Skeletal muscle satellite cell (primary cell): ENCODE measurements at regions not wholly inside any gene's neighbourhood (a gene's known extent, or its start where the extent isn't known, plus 50 kb on each side); places are given as distances from the start of the nearest gene placed in this dataset.

Source experiments
- H3K27me3 ChIP-seq: 2 replicates; pipeline ENCODE4 v1.7.0; 2013; ENCODE audit warnings: low read length; ENCODE audit not compliant: control insufficient read depth, insufficient read depth
- H3K36me3 ChIP-seq: 2 replicates; pipeline ENCODE4 v1.7.0; 2013; ENCODE audit warnings: mild to moderate bottlenecking, control low read depth, low read length; ENCODE audit not compliant: insufficient read depth
- H3K4me1 ChIP-seq: 2 replicates; pipeline ENCODE4 v1.7.0; 2013; ENCODE audit warnings: low read length; ENCODE audit not compliant: control insufficient read depth, insufficient read depth
- H3K4me2 ChIP-seq: 2 replicates; pipeline ENCODE4 v1.7.0; 2013; ENCODE audit warnings: mild to moderate bottlenecking, low read length
- H3K4me3 ChIP-seq: 2 replicates; pipeline ENCODE4 v1.7.0; 2013; ENCODE audit warnings: low read length
- H3K9ac ChIP-seq: 2 replicates; pipeline ENCODE4 v1.7.0; 2013; ENCODE audit warnings: mild to moderate bottlenecking, low read depth, low read length, moderate library complexity
- H3K9me3 ChIP-seq: replicated peaks from 2 replicates; pipeline ENCODE4 v1.7.0; 2013; ENCODE audit warnings: mild to moderate bottlenecking, control low read depth, low read length

- no peaks in the 10 kb centered on the region for H3K9me3 ChIP-seq
Measured at GRCh38 chr1:78715181-78715661, 65.6 kb downstream of the IFI44 start.

GRCh38 chr1:78716186-78716585, 66.6 kb downstream of the IFI44 start:
- peak overlapping the region; percentile 14 for H3K4me2 ChIP-seq
- no peaks in the 10 kb centered on the region for H3K36me3 ChIP-seq
- H3K4me3 ChIP-seq, result no peak overlapping the region
- peaks cover 63% of the 10 kb centered on the region for H3K4me1 ChIP-seq
- H3K9ac ChIP-seq, result peak overlapping the region; percentile 68
- no peaks in the 10 kb centered on the region for H3K9me3 ChIP-seq
- no peaks in the 10 kb centered on the region for H3K27me3 ChIP-seq

More at GRCh38 chr1:78715181-78715661, 65.6 kb downstream of the IFI44 start:
- Histone ChIP-seq H3K9ac (peak overlapping the region; percentile 68), H3K4me3 (no peak overlapping the region), H3K27me3 (no peaks in the 10 kb centered on the region), H3K36me3 (no peaks in the 10 kb centered on the region), H3K4me1 (peaks cover 63% of the 10 kb centered on the region), H3K4me2 (peak overlapping the region; percentile 7)

GRCh38 chr1:78718566-78718965, 68.9 kb downstream of the IFI44 start:
- Histone ChIP-seq H3K36me3 (no peaks in the 10 kb centered on the region), H3K4me2 (no peak overlapping the region), H3K27me3 (no peaks in the 10 kb centered on the region), H3K9me3 (no peaks in the 10 kb centered on the region), H3K4me3 (no peak overlapping the region), H3K4me1 (peaks cover 70% of the 10 kb centered on the region), H3K9ac (no peak overlapping the region)

GRCh38 chr1:78721136-78721535, 71.5 kb downstream of the IFI44 start:
- Histone ChIP-seq H3K4me1 (peaks cover 48% of the 10 kb centered on the region), H3K4me2 (no peak overlapping the region), H3K9ac (no peak overlapping the region), H3K9me3 (no peaks in the 10 kb centered on the region), H3K4me3 (no peak overlapping the region), H3K36me3 (no peaks in the 10 kb centered on the region), H3K27me3 (no peaks in the 10 kb centered on the region)

- Histone ChIP-seq H3K4me1 (peaks cover 46% of the 10 kb centered on the region), H3K9me3 (no peaks in the 10 kb centered on the region), H3K36me3 (no peaks in the 10 kb centered on the region), H3K9ac (no peak overlapping the region), H3K4me3 (no peak overlapping the region), H3K27me3 (no peaks in the 10 kb centered on the region), H3K4me2 (peak overlapping the region; percentile 46)
Measured at GRCh38 chr1:78722105-78722504, 72.5 kb downstream of the IFI44 start.

- no peaks in the 10 kb centered on the region for H3K9me3 ChIP-seq
- peak overlapping the region; percentile 46 for H3K4me2 ChIP-seq
- no peaks in the 10 kb centered on the region for H3K36me3 ChIP-seq
- H3K9ac ChIP-seq, result peak overlapping the region; percentile 43
- no peak overlapping the region for H3K4me3 ChIP-seq
- peaks cover 42% of the 10 kb centered on the region for H3K4me1 ChIP-seq
- no peaks in the 10 kb centered on the region for H3K27me3 ChIP-seq
Measured at GRCh38 chr1:78722521-78722920, 72.9 kb downstream of the IFI44 start.

GRCh38 chr1:78722947-78723346, 73.3 kb downstream of the IFI44 start:
- peaks cover 38% of the 10 kb centered on the region for H3K4me1 ChIP-seq
- no peaks in the 10 kb centered on the region for H3K36me3 ChIP-seq
- no peaks in the 10 kb centered on the region for H3K27me3 ChIP-seq
- H3K9me3 ChIP-seq, result no peaks in the 10 kb centered on the region
- no peak overlapping the region for H3K4me3 ChIP-seq
- peak overlapping the region; percentile 46 for H3K4me2 ChIP-seq
- H3K9ac ChIP-seq, result peak overlapping the region; percentile 43

- H3K4me2 ChIP-seq, result no peak overlapping the region
Measured at GRCh38 chr1:78726686-78727085, 77.1 kb downstream of the IFI44 start.

GRCh38 chr1:78728359-78728758, 78.7 kb downstream of the IFI44 start:
- no peak overlapping the region for H3K4me3 ChIP-seq
- H3K9ac ChIP-seq, result no peak overlapping the region
- no peaks in the 10 kb centered on the region for H3K36me3 ChIP-seq
- no peaks in the 10 kb centered on the region for H3K27me3 ChIP-seq
- H3K4me1 ChIP-seq, result peaks cover 11% of the 10 kb centered on the region
- no peaks in the 10 kb centered on the region for H3K9me3 ChIP-seq
- no peak overlapping the region for H3K4me2 ChIP-seq

More at GRCh38 chr1:78726686-78727085, 77.1 kb downstream of the IFI44 start:
- Histone ChIP-seq H3K9ac (no peak overlapping the region), H3K27me3 (no peaks in the 10 kb centered on the region), H3K36me3 (no peaks in the 10 kb centered on the region), H3K4me3 (no peak overlapping the region), H3K4me1 (peaks cover 27% of the 10 kb centered on the region), H3K9me3 (no peaks in the 10 kb centered on the region)

GRCh38 chr1:78730054-78730453, 80.4 kb downstream of the IFI44 start:
- Histone ChIP-seq H3K36me3 (no peaks in the 10 kb centered on the region), H3K9me3 (no peaks in the 10 kb centered on the region), H3K4me3 (no peak overlapping the region), H3K4me2 (no peak overlapping the region), H3K27me3 (no peaks in the 10 kb centered on the region), H3K9ac (no peak overlapping the region), H3K4me1 (peaks cover 6% of the 10 kb centered on the region)

- H3K4me2 ChIP-seq, result no peak overlapping the region
- no peaks in the 10 kb centered on the region for H3K36me3 ChIP-seq
- H3K4me3 ChIP-seq, result no peak overlapping the region
- no peaks in the 10 kb centered on the region for H3K27me3 ChIP-seq
- H3K9ac ChIP-seq, result no peak overlapping the region
- H3K4me1 ChIP-seq, result peaks cover 3% of the 10 kb centered on the region
- H3K9me3 ChIP-seq, result no peaks in the 10 kb centered on the region
Measured at GRCh38 chr1:78731674-78732073, 82.0 kb downstream of the IFI44 start.

GRCh38 chr1:78737241-78737640, 87.6 kb downstream of the IFI44 start:
- H3K9me3 ChIP-seq, result peaks cover 2% of the 10 kb centered on the region
- H3K36me3 ChIP-seq, result no peaks in the 10 kb centered on the region
- no peaks in the 10 kb centered on the region for H3K4me1 ChIP-seq
- H3K4me2 ChIP-seq, result no peak overlapping the region
- H3K27me3 ChIP-seq, result no peaks in the 10 kb centered on the region
- no peak overlapping the region for H3K9ac ChIP-seq
- H3K4me3 ChIP-seq, result no peak overlapping the region
